Kidney epithelial cell (primary cell): ENCODE measurements at regions not wholly inside any gene's neighbourhood (a gene's known extent, or its start where the extent isn't known, plus 50 kb on each side); places are given as distances from the start of the nearest gene placed in this dataset.

ENCODE experiments used
- DNase-seq: peaks from one replicate; pipeline ENCODE4 v3.0.0-alpha.2; 2010; ENCODE audit warnings: low read depth
- H3K27me3 ChIP-seq: 2 replicates; pipeline ENCODE4 v1.6.0; 2011; ENCODE audit warnings: low read length; ENCODE audit not compliant: control insufficient read depth, insufficient read depth
- H3K36me3 ChIP-seq: 2 replicates; pipeline ENCODE4 v1.5.1; 2011; ENCODE audit warnings: low read length; ENCODE audit not compliant: control insufficient read depth, insufficient read depth
- H3K4me3 ChIP-seq: 2 replicates; pipeline ENCODE4 v1.5.1; 2011; ENCODE audit warnings: low read depth, mild to moderate bottlenecking, control low read depth, low read length
- TF ChIP-seq, protein P1 (sequence below): IDR thresholded peaks from 2 replicates; pipeline ENCODE4 v1.5.1; 2011; ENCODE audit warnings: mild to moderate bottlenecking, moderate library complexity, low read length, control low read depth, inconsistent platforms; ENCODE audit not compliant: insufficient read depth, poor library complexity, severe bottlenecking

DNA sequence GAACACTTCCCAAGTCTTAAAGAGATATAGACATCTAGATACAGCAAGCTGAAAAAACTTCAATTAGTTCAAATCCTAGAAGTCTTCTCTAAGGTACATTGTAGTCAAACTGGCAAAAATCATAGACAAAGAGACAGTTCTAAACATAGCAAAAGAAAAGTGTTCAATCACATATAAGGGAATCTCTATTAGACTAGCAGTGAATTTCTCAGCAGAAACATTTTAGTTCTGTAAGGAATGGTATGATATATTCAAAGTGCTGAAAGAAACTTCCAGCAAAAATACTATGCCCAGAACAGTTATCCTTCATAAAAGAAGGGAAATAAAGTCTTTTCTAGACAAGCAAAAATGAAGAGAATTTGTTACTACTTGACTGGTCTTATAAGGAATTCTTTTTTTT is 186.3 kb upstream of the SYNCRIP start:
- H3K36me3 ChIP-seq = no peaks in the 10 kb centered on the region
- H3K27me3 ChIP-seq = no peaks in the 10 kb centered on the region
- no peak for DNase-seq
- TF ChIP-seq, protein P1, sequence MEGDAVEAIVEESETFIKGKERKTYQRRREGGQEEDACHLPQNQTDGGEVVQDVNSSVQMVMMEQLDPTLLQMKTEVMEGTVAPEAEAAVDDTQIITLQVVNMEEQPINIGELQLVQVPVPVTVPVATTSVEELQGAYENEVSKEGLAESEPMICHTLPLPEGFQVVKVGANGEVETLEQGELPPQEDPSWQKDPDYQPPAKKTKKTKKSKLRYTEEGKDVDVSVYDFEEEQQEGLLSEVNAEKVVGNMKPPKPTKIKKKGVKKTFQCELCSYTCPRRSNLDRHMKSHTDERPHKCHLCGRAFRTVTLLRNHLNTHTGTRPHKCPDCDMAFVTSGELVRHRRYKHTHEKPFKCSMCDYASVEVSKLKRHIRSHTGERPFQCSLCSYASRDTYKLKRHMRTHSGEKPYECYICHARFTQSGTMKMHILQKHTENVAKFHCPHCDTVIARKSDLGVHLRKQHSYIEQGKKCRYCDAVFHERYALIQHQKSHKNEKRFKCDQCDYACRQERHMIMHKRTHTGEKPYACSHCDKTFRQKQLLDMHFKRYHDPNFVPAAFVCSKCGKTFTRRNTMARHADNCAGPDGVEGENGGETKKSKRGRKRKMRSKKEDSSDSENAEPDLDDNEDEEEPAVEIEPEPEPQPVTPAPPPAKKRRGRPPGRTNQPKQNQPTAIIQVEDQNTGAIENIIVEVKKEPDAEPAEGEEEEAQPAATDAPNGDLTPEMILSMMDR = no peak
- no peak overlapping the region for H3K4me3 ChIP-seq

DNA sequence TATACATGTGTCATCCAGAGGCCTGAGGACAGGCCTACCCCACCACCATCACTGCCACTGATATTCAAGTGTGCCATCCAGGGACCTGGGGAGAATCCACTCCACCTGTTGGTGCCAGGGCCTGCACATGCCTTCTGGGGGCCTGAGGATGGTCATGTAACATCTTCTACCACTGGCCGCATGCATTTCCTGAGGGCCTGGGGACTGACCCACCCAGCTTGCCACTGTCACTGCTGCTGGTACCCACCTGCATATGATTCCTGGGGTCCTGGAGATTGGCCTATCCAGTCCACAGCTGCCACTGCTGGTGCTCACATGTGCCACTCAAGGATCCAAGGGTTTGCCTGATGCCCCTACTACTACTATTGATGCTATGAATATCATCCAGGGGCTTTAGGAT is 184.3 kb upstream of the SYNCRIP start:
- TF ChIP-seq, protein P1 = no peak
- Histone ChIP-seq H3K27me3 (no peaks in the 10 kb centered on the region), H3K4me3 (no peak overlapping the region), H3K36me3 (no peaks in the 10 kb centered on the region)
- no peak for DNase-seq

DNA sequence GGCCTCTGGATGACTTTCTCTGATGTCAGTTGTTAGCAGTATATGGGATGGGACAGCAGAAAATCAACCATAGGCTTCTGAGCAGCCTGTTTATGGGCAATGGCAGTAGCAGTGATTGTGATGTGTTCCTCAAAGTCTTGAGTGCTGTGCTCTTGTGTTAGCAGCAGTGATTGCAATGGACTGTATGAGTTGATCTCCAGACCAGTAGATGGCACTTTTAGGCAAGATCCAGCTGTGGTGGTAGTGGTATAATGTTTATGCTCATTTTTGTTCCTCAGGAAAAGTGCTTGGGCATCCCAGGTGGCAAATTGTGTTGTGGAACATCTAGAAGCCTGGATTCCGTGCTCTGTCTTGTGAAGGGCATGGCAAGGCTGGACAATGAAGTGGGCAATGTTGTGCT is 181.6 kb upstream of the SYNCRIP start:
- TF ChIP-seq, protein P1 = no peak
- H3K36me3 ChIP-seq = no peaks in the 10 kb centered on the region
- no peak overlapping the region for H3K4me3 ChIP-seq
- no peak for DNase-seq
- no peaks in the 10 kb centered on the region for H3K27me3 ChIP-seq

DNA sequence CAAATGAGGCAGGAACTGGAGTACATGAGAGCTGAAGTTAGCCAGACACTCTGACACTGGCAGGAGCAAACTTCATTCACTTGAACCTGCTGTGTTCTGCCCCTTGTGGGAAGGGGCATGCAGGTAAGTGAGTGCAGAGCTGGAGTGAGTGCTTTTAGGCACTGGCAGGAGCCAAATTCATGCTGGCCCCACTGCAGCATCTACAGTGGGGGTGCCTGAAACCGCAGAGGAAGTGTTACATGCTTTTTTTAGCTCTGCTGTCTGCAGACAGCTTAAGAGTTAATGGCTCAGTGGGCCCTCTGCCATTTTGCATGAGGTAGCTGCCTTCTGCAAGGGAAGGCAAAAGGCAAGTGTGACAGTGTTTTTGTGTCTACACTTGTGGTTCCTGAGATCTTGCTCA is 167.9 kb upstream of the SYNCRIP start:
- DNase-seq = no peak
- Histone ChIP-seq H3K4me3 (no peak overlapping the region), H3K27me3 (no peaks in the 10 kb centered on the region), H3K36me3 (no peaks in the 10 kb centered on the region)
- TF ChIP-seq, protein P1 = no peak

DNA sequence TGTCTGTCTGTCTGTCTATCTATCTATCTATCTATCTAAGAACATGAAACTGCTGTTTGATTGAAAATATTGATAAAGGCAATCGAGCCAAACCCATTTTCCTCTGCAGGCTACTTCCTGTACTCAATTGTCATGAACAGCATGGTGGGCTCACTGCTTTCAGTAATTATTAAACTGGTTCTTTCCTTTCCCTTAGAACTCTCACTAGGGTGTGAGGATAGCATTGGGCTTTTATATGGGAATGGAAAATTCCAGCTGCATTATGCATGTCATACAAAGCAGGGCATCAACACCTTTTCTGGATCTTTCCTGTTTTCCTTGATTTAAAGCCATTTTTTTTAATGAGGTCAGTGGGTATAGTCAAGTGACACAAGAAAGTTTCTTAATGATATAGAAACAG is 161.0 kb upstream of the SYNCRIP start:
- Histone ChIP-seq H3K4me3 (no peak overlapping the region), H3K27me3 (no peaks in the 10 kb centered on the region), H3K36me3 (no peaks in the 10 kb centered on the region)
- TF ChIP-seq, protein P1 = no peak
- no peak for DNase-seq

DNA sequence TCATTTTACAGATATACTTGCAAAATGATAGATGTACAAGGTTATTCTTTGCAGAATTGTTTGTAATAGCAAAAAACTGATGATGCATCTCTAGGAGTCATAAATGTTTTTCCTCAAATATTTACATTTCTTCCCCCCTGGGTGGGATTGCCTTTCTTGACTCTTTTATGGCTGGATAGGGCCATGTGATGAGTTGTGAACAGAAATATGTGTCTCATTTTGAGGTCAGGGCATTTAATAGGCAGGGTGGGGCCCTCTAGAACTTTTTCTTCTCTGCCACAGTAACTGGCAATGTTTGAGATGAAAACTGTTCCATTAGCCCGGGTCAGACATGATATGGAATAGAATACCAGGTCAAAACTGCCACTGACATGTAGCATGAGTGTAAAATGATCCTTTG is 159.5 kb upstream of the SYNCRIP start:
- no peak overlapping the region for H3K4me3 ChIP-seq
- no peak for DNase-seq
- H3K36me3 ChIP-seq = no peaks in the 10 kb centered on the region
- TF ChIP-seq, protein P1 = no peak
- no peaks in the 10 kb centered on the region for H3K27me3 ChIP-seq
